ENCODE measurements at regions not wholly inside any gene's neighbourhood (a gene's known extent, or its start where the extent isn't known, plus 50 kb on each side); places are given as distances from the start of the nearest gene placed in this dataset.

- TF ChIP-seq POLR2A (IDR thresholded peaks at IDR 0.05) = no peak
- no peak for TF ChIP-seq CTCF (IDR thresholded peaks at IDR 0.05)
- no peak for TF ChIP-seq POLR2AphosphoS5 (IDR thresholded peaks at IDR 0.05)
These were observed 117.6 kb upstream of the ZFP64 start for GRCh38 chr20:52309181-52309580.

Data from prostate gland (tissue), 2 donors.